Activated effector memory CD4-positive, alpha-beta T cell treated with anti-CD3 and anti-CD28 coated beads, Interleukin-2, amount 50 U/mL, for 16 hours (primary cell): ENCODE measurements at regions not wholly inside any gene's neighbourhood (a gene's known extent, or its start where the extent isn't known, plus 50 kb on each side); places are given as distances from the start of the nearest gene placed in this dataset.

Experiments
- DNase-seq: peaks from one replicate; pipeline ENCODE4 v3.0.0-alpha.2; 2020

DNA sequence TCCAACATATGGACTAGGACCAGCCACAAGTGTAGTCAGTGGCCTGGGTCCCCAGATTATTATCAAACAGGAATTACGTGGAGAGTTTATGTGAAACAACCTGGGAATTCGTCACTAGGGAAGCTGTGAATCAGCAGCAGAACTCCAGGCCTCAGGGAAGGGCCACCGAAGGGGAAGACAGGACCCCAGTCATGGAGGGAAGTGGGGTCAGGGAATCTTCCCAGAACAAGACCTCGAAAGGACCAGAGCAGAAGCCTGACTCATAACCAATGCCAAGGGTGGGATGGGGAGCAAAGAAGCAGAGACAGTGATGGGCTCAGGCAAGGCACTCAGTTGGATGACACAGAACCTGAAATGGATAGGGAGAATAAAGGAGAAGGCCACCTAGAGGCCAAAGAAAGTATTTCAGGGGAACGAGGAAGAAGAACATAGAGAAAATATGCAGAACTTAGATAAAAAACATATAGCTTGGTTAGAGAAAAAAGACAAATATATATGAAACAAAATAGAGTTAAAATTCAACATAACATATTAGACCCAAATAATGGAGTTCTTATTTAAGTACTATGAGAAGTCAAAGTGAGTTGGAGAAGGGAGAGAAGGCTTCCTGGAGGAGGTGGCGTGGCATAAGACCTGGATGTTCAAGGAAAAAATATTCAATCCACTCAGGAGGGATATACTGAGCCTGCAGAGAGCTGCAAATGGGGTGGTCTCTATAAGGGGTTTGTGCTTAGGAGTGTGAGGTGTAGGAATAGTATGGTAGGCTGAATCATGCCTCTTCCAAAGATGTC, 66.7 kb upstream of the CAST start:
- no peak for DNase-seq

DNA sequence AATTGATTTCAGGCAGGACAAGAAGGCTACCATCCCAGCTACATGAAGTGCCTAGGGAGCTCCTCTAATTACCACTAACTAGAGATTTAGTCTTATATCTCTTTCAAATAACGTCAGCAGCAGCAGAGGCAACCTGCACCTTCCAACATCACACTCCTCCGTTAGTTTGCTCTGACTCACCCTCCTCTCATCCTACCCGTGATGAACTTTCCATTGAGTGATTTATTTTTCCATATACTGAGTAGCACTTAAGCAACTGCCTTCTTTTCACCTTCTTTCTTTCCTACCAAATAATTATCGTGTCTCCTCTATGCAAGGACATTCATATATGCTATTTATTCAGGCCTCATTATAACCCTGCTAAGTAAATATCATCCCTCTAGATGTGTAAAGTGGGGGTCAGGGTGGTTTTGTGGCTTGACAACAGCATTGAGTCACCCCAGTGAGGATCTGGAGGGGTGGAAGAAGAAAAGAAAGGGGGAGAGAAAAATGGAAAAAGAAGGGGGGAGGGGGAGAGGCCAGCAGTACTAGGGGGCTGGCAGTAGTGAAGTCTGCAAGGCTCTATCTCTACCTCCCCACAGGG, 64.6 kb upstream of the CAST start:
- DNase-seq: no peak

DNA sequence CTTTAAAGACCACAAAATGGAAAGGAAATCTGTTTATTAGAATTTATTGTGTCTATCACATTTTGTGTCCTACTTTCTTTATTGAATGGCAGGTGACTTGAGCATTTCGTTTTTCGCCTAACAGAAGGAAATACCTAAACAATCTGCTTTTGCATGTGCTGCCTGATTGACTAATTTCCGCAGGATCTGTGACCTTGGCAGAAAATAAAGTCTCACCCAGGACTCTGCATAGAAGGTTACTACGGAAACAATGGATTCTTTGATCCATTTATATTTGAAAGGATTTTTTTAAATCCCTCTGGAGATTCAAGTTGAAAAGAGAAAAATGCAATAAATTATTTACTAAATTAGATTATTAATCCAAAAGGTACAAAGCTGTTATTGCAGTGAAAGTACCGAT, 61.0 kb upstream of the CAST start:
- DNase-seq: no peak

DNA sequence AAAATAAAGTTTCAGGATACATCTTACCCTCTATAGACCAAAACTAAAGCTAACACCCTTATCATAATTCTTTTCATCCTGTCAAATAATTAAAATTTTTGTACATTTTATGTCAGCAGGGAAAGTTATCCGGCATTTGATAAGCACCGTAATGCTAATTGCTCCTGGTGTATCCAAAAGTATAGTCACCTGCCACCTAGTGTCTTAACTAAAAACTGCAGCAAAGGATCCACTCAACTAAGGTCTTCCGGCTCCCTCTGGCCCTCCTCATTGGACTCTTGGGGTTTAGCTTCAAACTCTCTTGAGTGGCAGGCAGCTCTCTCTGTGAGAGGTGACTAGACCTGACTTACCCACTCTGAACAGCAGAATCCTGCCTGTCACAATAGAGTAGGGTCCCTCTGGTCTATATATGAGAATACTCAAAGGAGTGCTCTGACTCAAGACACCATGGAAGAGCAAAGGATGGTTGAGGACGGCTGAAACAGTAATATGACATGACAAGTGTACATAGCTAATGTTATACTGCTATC, 60.4 kb upstream of the CAST start:
- DNase-seq: peak; percentile 64

DNA sequence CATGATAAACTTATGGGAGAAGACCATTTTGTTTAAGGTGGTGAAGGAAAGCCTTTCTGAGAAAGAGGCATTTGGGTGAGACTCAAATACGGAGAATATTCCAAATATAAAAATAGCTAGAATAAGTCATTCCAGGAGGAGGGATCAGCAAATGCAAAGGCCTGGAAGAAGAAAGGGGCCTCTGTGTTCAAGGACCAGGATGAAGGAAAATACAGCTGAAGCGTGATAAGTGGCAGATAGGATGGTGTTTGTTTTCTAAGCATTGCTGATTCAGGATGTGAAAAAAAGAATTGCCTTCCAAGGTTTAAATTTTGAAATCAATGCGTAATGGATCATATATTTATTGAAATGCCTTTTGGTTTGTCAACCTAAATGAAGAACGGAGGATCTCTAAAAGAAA, 59.4 kb upstream of the CAST start:
- DNase-seq: no peak

DNA sequence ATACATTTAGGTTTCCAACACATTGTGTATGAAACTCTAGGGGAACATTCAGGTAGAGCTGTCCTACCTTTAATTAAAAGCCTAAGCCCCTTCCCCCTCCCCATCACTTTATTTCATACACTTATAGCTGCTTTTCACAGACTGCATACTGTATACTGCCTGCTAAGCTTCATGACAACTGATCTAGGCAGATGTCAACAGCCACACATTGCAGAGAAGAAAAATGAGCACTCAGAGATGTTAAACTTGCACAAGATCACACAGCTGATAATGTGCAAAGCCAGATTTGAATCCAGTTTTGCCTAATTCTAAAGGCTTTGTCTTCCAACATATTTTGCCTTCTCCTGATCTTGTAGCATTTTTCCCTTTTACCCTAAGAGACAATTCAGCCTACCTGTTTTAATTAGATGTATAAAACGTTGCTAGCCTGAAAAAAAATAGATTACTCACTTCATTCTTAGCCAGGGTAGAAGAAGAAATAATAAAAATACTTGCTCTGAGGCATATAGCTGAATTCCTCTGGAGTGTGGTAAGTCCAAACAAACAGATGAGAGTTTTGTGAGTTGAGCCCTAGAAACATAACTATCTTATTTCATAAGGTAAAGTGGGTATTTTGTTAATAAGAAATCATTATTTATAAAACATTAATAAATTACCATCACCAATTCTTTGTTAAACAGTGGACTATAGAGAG, 56.9 kb upstream of the CAST start:
- no peak for DNase-seq

DNA sequence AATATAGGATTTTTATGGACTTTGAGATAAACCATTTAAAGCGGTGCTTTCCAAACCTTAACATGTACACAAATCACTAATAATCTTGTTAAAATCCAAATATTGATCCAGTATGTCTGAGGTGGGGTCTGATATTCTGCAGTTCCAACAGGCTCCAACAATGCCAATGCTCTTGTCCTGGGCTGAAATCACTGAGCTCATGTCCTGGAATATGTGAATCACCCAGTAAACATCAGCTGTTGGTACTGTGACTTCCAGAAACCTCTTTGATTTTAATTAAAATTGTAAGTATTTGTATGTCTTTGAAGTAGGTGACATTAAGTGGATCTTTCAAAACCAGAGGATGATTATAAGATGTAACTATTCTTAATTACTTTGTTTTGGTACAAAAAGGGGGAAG, 52.8 kb upstream of the CAST start:
- DNase-seq: no peak

DNA sequence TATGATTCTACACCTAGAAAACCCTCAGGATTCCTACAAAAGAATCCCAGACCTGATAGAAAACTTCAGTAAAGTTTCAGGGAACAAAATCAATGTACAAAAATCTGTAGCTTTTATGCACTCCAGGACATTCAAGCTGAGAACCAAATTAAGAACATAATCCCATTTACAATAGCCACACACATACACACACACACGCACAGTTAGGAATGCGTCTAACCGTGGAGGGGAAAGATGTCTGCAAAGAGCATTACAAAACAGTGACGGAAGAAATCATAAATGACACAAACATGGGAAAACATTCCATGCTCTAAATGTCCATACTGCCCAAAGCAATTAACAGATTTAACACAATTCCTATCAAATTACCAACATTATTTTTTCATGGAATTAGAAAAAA, 51.4 kb upstream of the CAST start:
- no peak for DNase-seq

DNA sequence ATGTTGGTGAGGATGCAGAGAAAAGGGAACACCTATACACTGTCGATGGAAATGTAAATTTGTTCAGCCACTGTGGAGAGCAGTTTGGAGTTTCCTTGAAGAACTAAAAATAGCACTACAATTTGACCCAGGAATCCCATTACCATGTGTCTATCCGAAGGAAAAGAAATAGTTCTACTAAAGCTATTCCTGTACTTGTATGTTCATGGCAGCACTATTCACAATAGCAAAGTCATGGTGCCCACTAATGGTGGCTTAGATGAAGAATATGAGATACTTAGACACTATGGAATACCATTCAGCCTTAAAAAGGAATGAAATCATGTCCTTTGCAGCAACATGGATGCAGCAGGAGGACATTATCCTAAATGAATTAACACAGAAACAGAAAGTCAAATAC, 50.2 kb upstream of the CAST start:
- DNase-seq: no peak
